GM20000 (cell line): ENCODE measurements at regions not wholly inside any gene's neighbourhood (a gene's known extent, or its start where the extent isn't known, plus 50 kb on each side); places are given as distances from the start of the nearest gene placed in this dataset.

Experiments
- DNase-seq: peaks from one replicate; pipeline ENCODE4 v3.0.0; 2012; ENCODE audit warnings: low spot score
- TF ChIP-seq, protein P1 (sequence below): IDR thresholded peaks from 2 replicates; pipeline ENCODE4 v1.5.1; 2012; ENCODE audit warnings: mild to moderate bottlenecking, control low read depth; ENCODE audit errors: extremely low read depth, missing control alignments

DNA sequence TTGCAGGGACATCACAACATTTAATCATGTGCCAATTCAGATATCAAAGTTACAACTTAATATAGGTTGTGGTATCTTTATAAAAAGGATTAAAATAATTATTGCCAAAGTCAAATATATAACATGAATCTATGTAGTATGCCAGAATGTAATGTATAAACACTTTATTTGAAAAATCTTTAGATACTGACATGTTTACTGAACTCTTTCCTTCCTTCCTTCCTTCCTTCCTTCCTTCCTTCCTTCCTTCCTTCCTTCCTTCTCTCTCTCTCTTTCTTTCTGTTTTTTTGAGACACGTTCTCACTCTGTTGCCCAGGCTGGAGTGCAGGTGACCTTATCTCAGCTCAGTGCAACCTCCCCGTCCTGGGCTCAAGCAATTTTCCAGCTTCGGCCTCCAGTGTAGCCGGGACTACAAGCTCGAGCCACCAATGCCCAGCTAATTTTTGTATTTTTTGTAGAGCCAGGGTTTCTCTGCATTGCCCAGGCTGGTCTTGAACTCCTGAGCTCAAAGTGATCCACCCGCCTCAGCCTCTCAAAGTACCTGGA is 496.8 kb upstream of the CITED2 start:
- TF ChIP-seq, protein P1, sequence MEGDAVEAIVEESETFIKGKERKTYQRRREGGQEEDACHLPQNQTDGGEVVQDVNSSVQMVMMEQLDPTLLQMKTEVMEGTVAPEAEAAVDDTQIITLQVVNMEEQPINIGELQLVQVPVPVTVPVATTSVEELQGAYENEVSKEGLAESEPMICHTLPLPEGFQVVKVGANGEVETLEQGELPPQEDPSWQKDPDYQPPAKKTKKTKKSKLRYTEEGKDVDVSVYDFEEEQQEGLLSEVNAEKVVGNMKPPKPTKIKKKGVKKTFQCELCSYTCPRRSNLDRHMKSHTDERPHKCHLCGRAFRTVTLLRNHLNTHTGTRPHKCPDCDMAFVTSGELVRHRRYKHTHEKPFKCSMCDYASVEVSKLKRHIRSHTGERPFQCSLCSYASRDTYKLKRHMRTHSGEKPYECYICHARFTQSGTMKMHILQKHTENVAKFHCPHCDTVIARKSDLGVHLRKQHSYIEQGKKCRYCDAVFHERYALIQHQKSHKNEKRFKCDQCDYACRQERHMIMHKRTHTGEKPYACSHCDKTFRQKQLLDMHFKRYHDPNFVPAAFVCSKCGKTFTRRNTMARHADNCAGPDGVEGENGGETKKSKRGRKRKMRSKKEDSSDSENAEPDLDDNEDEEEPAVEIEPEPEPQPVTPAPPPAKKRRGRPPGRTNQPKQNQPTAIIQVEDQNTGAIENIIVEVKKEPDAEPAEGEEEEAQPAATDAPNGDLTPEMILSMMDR: no peak
- no peak for DNase-seq

DNA sequence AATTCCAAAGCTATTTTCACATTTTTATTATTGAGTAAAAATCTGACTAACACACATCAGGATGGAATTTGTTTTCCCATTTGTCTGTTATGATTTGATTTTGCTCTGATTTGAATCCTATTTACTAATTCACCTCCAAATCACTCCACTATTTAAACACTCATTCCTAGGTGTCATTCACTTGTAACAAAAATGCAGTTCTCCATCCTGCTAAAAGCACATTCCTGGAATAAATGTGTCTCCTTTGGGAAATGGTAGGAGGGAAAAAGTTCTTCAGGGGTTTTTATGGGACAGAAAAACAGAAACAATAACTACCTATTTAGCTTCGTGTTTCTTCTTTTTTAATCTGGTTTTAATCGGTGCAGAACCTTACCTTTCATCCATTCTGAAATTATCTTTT is 494.1 kb upstream of the CITED2 start:
- TF ChIP-seq, protein P1: no peak
- DNase-seq: no peak

DNA sequence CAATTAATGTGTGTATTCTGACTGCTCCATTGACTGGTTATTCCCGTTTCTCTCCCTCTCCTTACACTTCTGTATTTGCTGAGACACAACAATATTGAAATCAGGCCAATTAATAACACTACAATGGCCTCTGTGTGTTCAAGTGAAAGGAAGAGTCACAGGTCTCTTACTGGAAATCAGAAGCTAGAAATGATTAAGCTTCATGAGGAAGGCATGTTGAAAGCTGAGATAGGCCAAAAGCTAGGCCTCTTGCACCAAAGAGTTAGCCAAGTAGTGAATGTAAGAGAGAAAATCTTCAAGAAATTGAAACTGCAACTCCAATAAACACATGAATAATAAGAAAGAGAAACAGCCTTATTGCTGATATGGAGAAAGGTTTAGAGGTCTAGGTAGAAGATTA is 489.5 kb upstream of the CITED2 start:
- no peak for DNase-seq
- TF ChIP-seq, protein P1: no peak

DNA sequence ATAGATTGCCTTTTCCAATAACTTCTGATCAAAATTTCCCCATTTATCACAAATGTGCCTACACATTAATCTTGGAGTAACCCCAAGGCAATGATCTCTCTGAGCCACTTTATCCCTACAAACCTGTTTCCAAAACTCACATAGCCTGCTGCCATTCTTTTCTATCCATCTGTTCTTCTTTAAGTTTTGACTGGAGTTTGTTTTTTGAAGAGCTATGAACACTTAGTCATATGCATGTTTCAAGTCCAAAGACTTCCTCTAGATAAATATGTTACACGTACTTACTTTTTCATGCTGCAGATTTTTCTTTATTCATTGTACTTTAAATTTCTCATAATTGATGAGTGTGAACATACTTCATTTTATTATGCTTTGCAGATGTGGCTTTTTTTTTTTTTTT is 488.9 kb upstream of the CITED2 start:
- TF ChIP-seq, protein P1: no peak
- DNase-seq: no peak

DNA sequence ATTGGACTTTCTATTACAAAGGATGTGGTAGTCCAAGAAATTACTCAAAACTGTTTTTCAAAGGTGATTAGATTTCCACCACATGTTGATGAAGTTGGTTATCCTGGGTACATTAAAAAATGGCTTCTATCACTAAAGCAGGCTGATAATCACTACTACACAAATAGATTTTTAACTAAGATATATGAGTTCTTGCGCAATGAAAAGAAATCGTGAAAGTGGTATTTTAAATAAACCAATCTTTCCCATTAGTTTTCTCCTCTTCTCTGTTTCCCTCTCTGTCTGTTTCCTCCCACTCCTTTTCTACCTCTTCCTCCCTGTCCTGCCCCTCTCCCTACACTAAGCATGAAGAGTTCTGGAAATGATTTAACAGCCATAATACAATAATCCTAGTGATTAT is 487.9 kb upstream of the CITED2 start:
- DNase-seq: no peak
- TF ChIP-seq, protein P1: no peak

DNA sequence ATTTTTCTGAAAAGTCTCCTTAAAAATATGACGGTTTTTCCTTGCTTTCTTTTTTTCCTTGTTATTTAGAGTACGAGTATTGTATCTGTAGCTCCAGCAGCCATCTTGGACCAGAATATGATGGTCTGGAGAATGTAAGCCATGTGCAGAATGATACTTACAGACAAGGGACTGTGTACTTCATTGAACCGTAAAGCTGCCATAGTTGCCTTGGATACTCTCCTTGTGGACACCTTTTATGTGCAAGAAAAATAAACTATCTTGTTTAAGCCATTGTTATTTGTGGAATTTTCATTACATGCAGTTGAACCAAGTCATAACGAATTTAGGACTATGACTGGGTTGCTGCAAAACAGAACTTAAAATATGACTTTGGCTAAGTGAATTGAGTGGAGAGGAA is 485.8 kb upstream of the CITED2 start:
- TF ChIP-seq, protein P1: no peak
- DNase-seq: no peak

DNA sequence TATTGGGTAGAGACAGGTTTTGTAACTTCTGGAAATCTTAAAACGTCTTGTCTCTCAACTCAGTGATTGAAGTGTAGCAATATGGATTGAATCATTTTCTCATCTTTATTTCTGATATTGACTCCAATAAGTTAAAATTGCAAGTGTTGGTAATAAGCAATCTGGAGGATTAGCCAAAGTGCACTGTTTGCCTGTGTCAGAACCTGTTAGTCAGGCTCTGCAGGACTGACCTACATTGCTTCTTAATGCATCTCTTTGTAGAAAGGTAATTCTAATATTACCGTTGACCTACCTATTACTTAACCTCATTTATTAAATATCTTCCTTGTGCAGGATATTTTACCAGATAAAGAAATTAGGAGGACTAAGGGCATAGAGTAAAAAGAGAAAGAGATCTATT is 484.0 kb upstream of the CITED2 start:
- DNase-seq: no peak
- TF ChIP-seq, protein P1: no peak
